GM20000 (cell line): ENCODE measurements at regions not wholly inside any gene's neighbourhood (a gene's known extent, or its start where the extent isn't known, plus 50 kb on each side); places are given as distances from the start of the nearest gene placed in this dataset.

Source experiments
- DNase-seq: peaks from one replicate; pipeline ENCODE4 v3.0.0; 2012; ENCODE audit warnings: low spot score
- CTCF ChIP-seq: IDR thresholded peaks from 2 replicates; pipeline ENCODE4 v1.5.1; 2012; ENCODE audit warnings: mild to moderate bottlenecking, control low read depth; ENCODE audit errors: extremely low read depth, missing control alignments

GRCh38 chr11:23732026-23732425, 764.8 kb upstream of the LUZP2 start:
- no peak for DNase-seq
- TF ChIP-seq CTCF, result no peak

- no peak for DNase-seq
- no peak for TF ChIP-seq CTCF
These were observed 750.0 kb upstream of the LUZP2 start for GRCh38 chr11:23746896-23747295.

GRCh38 chr11:23749762-23750430, 747.0 kb upstream of the LUZP2 start:
- no peak for DNase-seq

GRCh38 chr11:23751280-23751679, 745.6 kb upstream of the LUZP2 start:
- DNase-seq, result no peak

More at GRCh38 chr11:23749762-23750430, 747.0 kb upstream of the LUZP2 start:
- no peak for TF ChIP-seq CTCF

GRCh38 chr11:23755076-23755475, 741.8 kb upstream of the LUZP2 start:
- TF ChIP-seq CTCF, result no peak
- no peak for DNase-seq

More at GRCh38 chr11:23751280-23751679, 745.6 kb upstream of the LUZP2 start:
- TF ChIP-seq CTCF, result no peak

- DNase-seq, result no peak
These were observed 741.1 kb upstream of the LUZP2 start for GRCh38 chr11:23755769-23756168.

GRCh38 chr11:23759489-23759888, 737.4 kb upstream of the LUZP2 start:
- no peak for TF ChIP-seq CTCF
- no peak for DNase-seq

More at GRCh38 chr11:23755769-23756168, 741.1 kb upstream of the LUZP2 start:
- TF ChIP-seq CTCF, result no peak
